GM06990 (cell line): ENCODE measurements at regions not wholly inside any gene's neighbourhood (a gene's known extent, or its start where the extent isn't known, plus 50 kb on each side); places are given as distances from the start of the nearest gene placed in this dataset.

Experiments
- DNase-seq: peaks from one replicate; pipeline ENCODE4 v3.0.0-alpha.2; 2011; ENCODE audit not compliant: insufficient read length; ENCODE audit errors: extremely low read depth
- H3K27me3 ChIP-seq: replicated peaks from 2 replicates; pipeline ENCODE4 v1.6.0; 2011; ENCODE audit warnings: low read length; ENCODE audit not compliant: control insufficient read depth, insufficient read depth
- H3K36me3 ChIP-seq: 2 replicates; pipeline ENCODE4 v1.5.1; 2011; ENCODE audit warnings: low read length; ENCODE audit not compliant: control insufficient read depth, insufficient read depth
- H3K4me3 ChIP-seq: replicated peaks from 2 replicates; pipeline ENCODE4 v1.5.1; 2011; ENCODE audit warnings: low read depth, mild to moderate bottlenecking, control low read depth, low read length
- TF ChIP-seq, protein P1 (sequence below): IDR thresholded peaks from 2 replicates; pipeline ENCODE4 v1.5.1; 2011; ENCODE audit warnings: low read length, control low read depth, mild to moderate bottlenecking, inconsistent platforms; ENCODE audit not compliant: insufficient read depth, poor library complexity, severe bottlenecking

DNA sequence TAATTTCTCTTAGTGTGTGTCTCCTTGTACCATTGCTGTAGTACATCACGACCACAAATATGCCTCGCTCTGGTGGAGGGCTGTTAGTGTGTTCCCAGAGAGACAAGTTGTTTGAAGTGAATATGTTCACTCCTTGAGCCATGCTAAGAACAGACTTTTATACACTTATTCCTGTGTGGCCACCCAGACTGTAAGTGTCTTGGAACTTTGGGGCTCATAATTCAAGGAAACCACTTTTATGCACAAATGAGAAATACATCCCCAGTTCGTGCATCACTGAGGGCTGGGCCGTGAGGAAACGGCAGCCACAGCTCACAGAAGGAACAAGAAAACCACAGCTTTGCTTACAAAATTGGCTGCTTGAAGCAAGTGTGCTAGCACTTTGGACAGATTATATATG lies 362.2 kb upstream of the DDHD1 start:
- DNase-seq = no peak
- TF ChIP-seq, protein P1, sequence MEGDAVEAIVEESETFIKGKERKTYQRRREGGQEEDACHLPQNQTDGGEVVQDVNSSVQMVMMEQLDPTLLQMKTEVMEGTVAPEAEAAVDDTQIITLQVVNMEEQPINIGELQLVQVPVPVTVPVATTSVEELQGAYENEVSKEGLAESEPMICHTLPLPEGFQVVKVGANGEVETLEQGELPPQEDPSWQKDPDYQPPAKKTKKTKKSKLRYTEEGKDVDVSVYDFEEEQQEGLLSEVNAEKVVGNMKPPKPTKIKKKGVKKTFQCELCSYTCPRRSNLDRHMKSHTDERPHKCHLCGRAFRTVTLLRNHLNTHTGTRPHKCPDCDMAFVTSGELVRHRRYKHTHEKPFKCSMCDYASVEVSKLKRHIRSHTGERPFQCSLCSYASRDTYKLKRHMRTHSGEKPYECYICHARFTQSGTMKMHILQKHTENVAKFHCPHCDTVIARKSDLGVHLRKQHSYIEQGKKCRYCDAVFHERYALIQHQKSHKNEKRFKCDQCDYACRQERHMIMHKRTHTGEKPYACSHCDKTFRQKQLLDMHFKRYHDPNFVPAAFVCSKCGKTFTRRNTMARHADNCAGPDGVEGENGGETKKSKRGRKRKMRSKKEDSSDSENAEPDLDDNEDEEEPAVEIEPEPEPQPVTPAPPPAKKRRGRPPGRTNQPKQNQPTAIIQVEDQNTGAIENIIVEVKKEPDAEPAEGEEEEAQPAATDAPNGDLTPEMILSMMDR = no peak
- no peaks in the 10 kb centered on the region for H3K36me3 ChIP-seq
- no peaks in the 10 kb centered on the region for H3K27me3 ChIP-seq
- no peak overlapping the region for H3K4me3 ChIP-seq

DNA sequence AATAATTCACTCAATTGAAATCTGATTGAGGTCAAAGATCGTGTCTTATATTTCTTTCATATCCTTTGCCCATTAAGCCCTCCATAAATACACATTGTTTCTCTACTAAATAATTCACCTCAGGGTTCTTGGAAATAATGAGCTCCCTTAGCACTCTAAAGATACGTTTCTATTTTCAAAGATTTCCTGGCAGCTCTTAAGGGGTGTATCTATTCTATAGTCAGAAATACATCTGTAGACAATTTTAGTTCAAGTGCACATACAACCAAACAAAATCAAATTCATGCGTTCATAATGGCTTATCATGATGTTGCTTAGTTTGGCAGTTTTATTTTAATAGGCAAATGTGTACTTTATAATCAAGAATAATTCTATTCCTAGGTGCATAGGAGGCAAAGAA lies 361.1 kb upstream of the DDHD1 start:
- H3K4me3 ChIP-seq = no peak overlapping the region
- DNase-seq = no peak
- H3K27me3 ChIP-seq = no peaks in the 10 kb centered on the region
- TF ChIP-seq, protein P1 = no peak
- no peaks in the 10 kb centered on the region for H3K36me3 ChIP-seq

DNA sequence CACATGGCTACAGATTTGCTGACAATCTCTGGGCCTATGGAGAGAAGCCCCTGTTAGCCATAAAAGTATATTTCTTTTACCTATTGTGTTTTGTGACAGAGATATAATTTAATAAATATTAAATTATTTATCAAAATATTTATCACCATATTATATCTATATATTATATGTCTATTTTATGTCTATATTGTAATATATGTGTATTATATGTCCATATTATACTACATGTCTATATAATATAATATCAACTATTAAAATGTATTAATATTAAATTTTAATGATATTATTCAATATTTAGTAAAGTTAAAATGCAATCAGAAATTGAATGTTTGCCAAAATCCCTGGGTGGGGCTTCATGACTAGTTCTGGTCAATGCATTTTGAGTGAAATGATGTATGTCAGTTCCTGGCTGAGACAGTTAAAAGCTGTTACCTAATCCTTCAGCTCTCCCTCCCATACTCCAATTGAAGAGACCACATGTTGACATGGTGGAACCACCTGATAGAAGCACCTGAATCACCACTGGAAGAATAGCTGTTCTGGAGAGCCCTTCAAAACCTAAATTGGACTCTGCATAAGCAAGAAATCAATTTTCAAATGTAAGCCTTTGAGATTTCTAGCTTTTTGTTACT lies 357.3 kb upstream of the DDHD1 start:
- TF ChIP-seq, protein P1 = no peak
- Histone ChIP-seq H3K4me3 (no peak overlapping the region), H3K27me3 (no peaks in the 10 kb centered on the region), H3K36me3 (no peaks in the 10 kb centered on the region)
- DNase-seq = no peak

DNA sequence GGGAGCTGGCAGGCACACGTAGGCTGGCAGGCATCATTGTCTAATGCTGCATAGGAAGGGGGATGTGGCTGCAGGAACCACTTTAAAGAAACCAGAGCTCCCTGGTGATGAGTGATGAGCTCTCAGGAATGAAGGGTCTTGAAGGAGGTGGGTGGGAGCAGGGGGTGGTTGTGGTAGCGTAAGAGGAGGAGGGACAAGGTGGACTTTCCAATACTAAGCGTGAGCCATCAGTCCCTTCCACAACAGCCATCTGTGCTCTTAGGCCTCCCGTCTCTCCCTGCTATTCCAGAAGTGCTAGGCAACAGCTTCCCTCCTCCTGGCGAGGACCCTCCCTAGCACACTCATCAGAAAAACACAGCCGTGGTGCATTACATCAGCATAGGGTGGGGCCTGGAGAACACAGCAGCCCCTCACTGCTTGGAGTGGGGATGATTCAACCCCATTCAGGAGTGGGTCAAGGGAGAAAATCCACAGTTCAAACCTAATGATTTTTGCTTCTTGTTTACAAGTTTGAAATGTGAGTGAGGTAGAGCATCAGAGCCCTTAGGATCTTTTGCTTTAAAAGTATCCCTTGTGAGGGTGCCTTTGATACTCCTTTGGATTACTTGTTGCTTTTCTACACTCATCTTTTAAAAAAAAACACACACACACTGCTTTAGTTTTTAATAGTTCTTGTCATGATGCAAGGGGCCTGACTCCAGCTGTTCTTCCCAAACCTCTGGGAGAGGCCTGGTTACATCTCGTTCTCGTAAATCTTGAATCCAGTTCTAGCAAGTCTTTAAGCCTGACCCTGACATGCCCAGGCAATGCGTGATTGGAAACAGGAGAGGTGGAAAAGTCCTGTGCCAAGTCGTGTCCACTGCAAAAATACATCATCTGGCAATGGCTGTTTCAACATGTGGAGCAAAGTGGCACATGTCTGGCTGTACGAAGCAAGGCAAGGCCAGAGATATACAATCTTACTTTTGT lies 356.4 kb upstream of the DDHD1 start:
- TF ChIP-seq, protein P1 = no peak
- no peak overlapping the region for H3K4me3 ChIP-seq
- no peaks in the 10 kb centered on the region for H3K27me3 ChIP-seq
- no peak for DNase-seq
- no peaks in the 10 kb centered on the region for H3K36me3 ChIP-seq

DNA sequence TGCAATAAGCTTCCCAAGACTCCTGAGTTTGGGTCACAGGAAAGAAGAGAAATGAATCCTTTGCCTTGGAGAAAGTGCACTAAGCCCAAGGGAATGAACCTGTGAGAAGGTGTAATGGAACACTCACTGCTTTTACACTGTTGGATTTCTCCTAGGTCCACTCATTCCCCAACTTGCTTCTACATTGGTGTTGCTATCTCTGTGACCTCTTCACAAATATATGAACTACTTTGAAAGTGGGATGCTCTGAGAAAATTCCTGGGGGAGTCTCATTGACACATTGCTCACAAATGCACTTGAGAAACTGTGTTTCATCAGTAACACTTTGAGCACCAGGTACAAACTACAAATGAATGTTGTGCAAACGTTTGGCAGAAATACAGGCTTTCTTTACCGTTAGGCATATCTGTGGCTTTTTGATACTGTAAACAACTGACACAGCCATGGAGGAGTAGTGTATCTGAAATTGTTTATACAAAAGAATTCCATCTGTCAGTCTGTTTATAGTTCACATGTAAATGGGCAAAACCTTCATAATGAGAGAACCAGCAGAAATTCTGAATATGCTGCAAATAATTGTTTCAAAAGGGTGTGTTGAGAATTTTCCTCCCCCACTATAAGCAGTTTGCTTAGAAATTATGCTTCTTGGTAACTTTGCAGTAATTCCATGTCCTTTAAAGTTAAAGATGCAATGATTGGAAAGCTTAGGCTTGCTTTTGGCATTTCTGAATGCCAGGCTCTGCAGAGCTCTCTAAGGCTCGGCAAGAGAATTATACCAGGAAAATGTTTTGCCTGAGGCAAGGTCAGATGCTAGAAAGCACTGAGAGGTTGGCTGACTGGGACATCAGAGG lies 348.5 kb upstream of the DDHD1 start:
- H3K4me3 ChIP-seq = no peak overlapping the region
- TF ChIP-seq, protein P1 = no peak

More for the DNA sequence above, 348.5 kb upstream of the DDHD1 start:
- H3K27me3 ChIP-seq = no peaks in the 10 kb centered on the region
- H3K36me3 ChIP-seq = no peaks in the 10 kb centered on the region
- DNase-seq = no peak
